ENCODE measurements at regions not wholly inside any gene's neighbourhood (a gene's known extent, or its start where the extent isn't known, plus 50 kb on each side); places are given as distances from the start of the nearest gene placed in this dataset.

GRCh38 chr17:33504571-33504970 lies 211.5 kb upstream of the ASIC2 start:
- no peaks in the 10 kb centered on the region for H3K9me3 ChIP-seq
- DNase-seq: no peak
- no peaks in the 10 kb centered on the region for H3K27me3 ChIP-seq
- no peak overlapping the region for H3K4me3 ChIP-seq
- TF ChIP-seq POLR2A (IDR thresholded peaks at IDR 0.05) (no peak), CTCF (IDR thresholded peaks at IDR 0.05) (no peak)
- H3K27ac ChIP-seq: no peak overlapping the region
- H3K4me1 ChIP-seq: no peaks in the 10 kb centered on the region
- no peaks in the 10 kb centered on the region for H3K36me3 ChIP-seq

- no peaks in the 10 kb centered on the region for H3K27me3 ChIP-seq
- TF ChIP-seq CTCF (IDR thresholded peaks at IDR 0.05) (no peak), POLR2A (IDR thresholded peaks at IDR 0.05) (no peak)
- H3K4me1 ChIP-seq: no peaks in the 10 kb centered on the region
- H3K4me3 ChIP-seq: no peak overlapping the region
- H3K36me3 ChIP-seq: no peaks in the 10 kb centered on the region
- no peaks in the 10 kb centered on the region for H3K9me3 ChIP-seq
- peak overlapping the region in 1 of 4 donors; percentile 17 for H3K27ac ChIP-seq
- DNase-seq: no peak
Measured at GRCh38 chr17:33506889-33507650, 214.0 kb upstream of the ASIC2 start.

- no peak overlapping the region for H3K27ac ChIP-seq
- no peaks in the 10 kb centered on the region for H3K27me3 ChIP-seq
- TF ChIP-seq POLR2A (IDR thresholded peaks at IDR 0.05): no peak
- TF ChIP-seq CTCF (IDR thresholded peaks at IDR 0.05): no peak
- no peaks in the 10 kb centered on the region for H3K9me3 ChIP-seq
- DNase-seq: no peak
- H3K4me1 ChIP-seq: no peaks in the 10 kb centered on the region
- no peak overlapping the region for H3K4me3 ChIP-seq
- no peaks in the 10 kb centered on the region for H3K36me3 ChIP-seq
Measured at GRCh38 chr17:33508215-33508614, 215.1 kb upstream of the ASIC2 start.

GRCh38 chr17:33509331-33509730 lies 216.2 kb upstream of the ASIC2 start:
- H3K36me3 ChIP-seq: no peaks in the 10 kb centered on the region
- no peaks in the 10 kb centered on the region for H3K27me3 ChIP-seq
- TF ChIP-seq POLR2A (IDR thresholded peaks at IDR 0.05) (no peak), CTCF (IDR thresholded peaks at IDR 0.05) (no peak)
- H3K27ac ChIP-seq: no peak overlapping the region
- no peak overlapping the region for H3K4me3 ChIP-seq
- no peaks in the 10 kb centered on the region for H3K4me1 ChIP-seq
- H3K9me3 ChIP-seq: no peaks in the 10 kb centered on the region
- DNase-seq: no peak

GRCh38 chr17:33511670-33512069 lies 218.6 kb upstream of the ASIC2 start:
- TF ChIP-seq CTCF (IDR thresholded peaks at IDR 0.05) (no peak), POLR2A (IDR thresholded peaks at IDR 0.05) (no peak)
- Histone ChIP-seq H3K9me3 (no peaks in the 10 kb centered on the region), H3K4me3 (no peak overlapping the region), H3K27ac (no peak overlapping the region), H3K27me3 (no peaks in the 10 kb centered on the region), H3K36me3 (no peaks in the 10 kb centered on the region), H3K4me1 (no peaks in the 10 kb centered on the region)
- DNase-seq: no peak

Data from Peyer's patch (tissue), 4 donors.